ENCODE measurements at regions not wholly inside any gene's neighbourhood (a gene's known extent, or its start where the extent isn't known, plus 50 kb on each side); places are given as distances from the start of the nearest gene placed in this dataset.

DNA sequence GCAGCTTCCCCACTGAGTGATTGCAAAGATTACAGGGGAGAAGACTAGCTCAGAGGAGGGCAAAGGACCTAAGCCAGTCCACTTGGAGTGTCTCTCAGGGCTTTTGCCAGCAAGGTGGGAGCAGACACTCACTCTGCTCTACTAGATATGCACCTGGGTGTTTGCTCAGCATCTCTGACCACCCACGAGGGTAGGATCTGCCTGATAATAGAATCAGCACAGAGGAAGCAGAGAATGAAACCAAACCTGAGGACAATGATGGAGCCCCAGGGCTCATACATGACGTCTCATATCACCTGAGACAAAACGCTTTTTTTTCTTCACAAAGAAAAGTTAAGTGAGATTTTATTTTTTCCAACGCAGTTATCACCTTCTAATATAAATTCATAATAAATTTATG is 79.4 kb downstream of the RRAGC start:
- Mint-ChIP-seq H3K9me3 (no peaks in the 10 kb centered on the region), H3K4me3 (no peak overlapping the region), H3K36me3 (no peaks in the 10 kb centered on the region), H3K27ac (no peak overlapping the region), H3K27me3 (peaks cover 38 to 60% (median 47%) of the 10 kb centered on the region in 5 donors), H3K4me1 (no peaks in the 10 kb centered on the region)
- Histone ChIP-seq H3K4me3 (ENCODE audit: low read length) (no peak overlapping the region), H3K4me1 (ENCODE audit: control insufficient read depth in 2 of 2, insufficient read depth in 2 of 2, low read length in 2 of 2) (no peaks in the 10 kb centered on the region), H3K9me3 (ENCODE audit: control insufficient read depth in 2 of 3, low read length in 3 of 3) (no peaks in the 10 kb centered on the region), H3K27ac (ENCODE audit: low read depth, low read length) (no peak overlapping the region), H3K27me3 (ENCODE audit: control insufficient read depth in 2 of 2, insufficient read depth in 2 of 2, low read length in 2 of 2) (peaks cover 0 to 4% of the 10 kb centered on the region in 2 donors), H3K36me3 (ENCODE audit: control insufficient read depth in 2 of 3, insufficient read depth in 3 of 3, low read length in 3 of 3) (no peaks in the 10 kb centered on the region)
- ATAC-seq, result no peak
- intact Hi-C loops (cut with micrococcal nuclease), result no loop called here
- ChIA-PET POLR2A (no interaction called here), CTCF (no interaction called here)
- no peak for DNase-seq

DNA sequence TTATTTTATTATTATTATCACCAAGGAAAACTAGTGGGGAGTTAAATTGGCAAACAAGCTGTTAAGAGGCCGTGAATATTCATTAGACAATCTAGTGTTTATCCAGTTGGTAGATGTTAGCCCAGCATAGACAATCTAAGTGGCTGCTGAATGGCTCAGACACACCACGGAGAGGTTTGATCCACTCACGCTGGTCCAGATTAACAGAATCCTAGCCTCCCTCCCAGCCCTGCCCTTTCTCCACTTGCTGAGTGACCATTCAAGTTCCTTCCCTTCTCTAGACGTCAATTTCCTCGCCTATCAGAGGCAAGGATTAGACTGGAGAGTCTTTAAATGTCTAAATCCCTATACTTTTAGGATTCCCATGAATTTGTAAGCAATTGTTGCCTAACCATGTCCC is 80.1 kb downstream of the RRAGC start:
- no peak for DNase-seq
- H3K27ac ChIP-seq (ENCODE audit: low read depth, low read length), result no peak overlapping the region
- intact Hi-C loops (cut with micrococcal nuclease), result no loop called here

DNA sequence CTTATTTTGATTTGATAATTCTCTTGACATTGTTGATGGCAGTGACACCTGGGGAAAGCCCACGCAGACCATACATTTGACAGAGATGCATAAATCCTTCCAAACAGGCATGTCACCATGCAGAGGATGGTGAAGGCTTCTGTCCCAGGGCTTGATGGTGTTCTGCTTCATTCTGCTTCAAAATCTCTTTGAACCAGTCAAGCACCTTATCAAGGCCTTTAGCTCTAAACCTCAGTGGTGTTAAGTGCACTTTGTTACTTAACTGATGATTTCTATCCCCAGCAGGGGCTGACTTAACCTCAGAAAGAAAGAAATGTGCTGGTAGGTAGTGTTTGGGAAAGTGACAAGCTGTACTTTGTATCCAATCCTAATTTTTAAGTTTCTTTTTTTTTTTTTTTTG is 81.1 kb downstream of the RRAGC start:
- H3K36me3 ChIP-seq (ENCODE audit: control insufficient read depth in 2 of 3, insufficient read depth in 3 of 3, low read length in 3 of 3), result no peaks in the 10 kb centered on the region
- H3K27me3 ChIP-seq (ENCODE audit: control insufficient read depth in 2 of 2, insufficient read depth in 2 of 2, low read length in 2 of 2), result peaks cover 0 to 4% of the 10 kb centered on the region in 2 donors
- Mint-ChIP-seq H3K4me3 (no peak overlapping the region), H3K9me3 (no peaks in the 10 kb centered on the region), H3K4me1 (no peaks in the 10 kb centered on the region), H3K27ac (no peak overlapping the region), H3K27me3 (peaks cover 26 to 45% (median 34%) of the 10 kb centered on the region in 5 donors), H3K36me3 (no peaks in the 10 kb centered on the region)
- H3K9me3 ChIP-seq (ENCODE audit: control insufficient read depth in 2 of 3, low read length in 3 of 3), result no peaks in the 10 kb centered on the region
- H3K4me3 ChIP-seq (ENCODE audit: low read length), result no peak overlapping the region
- no peaks in the 10 kb centered on the region for H3K4me1 ChIP-seq (ENCODE audit: control insufficient read depth in 2 of 2, insufficient read depth in 2 of 2, low read length in 2 of 2)
- ChIA-PET CTCF (no interaction called here), POLR2A (no interaction called here)
- ATAC-seq (no peak), DNase-seq (no peak)
- H3K27ac ChIP-seq (ENCODE audit: low read depth, low read length), result no peak overlapping the region
- intact Hi-C loops (cut with micrococcal nuclease), result no loop called here

More for the DNA sequence above, 80.1 kb downstream of the RRAGC start:
- Mint-ChIP-seq H3K4me3 (no peak overlapping the region), H3K9me3 (no peaks in the 10 kb centered on the region), H3K27me3 (peaks cover 32 to 55% (median 43%) of the 10 kb centered on the region in 5 donors), H3K27ac (no peak overlapping the region), H3K4me1 (no peaks in the 10 kb centered on the region), H3K36me3 (no peaks in the 10 kb centered on the region)
- Histone ChIP-seq H3K4me1 (ENCODE audit: control insufficient read depth in 2 of 2, insufficient read depth in 2 of 2, low read length in 2 of 2) (no peaks in the 10 kb centered on the region), H3K4me3 (ENCODE audit: low read length) (no peak overlapping the region), H3K27me3 (ENCODE audit: control insufficient read depth in 2 of 2, insufficient read depth in 2 of 2, low read length in 2 of 2) (peaks cover 0 to 4% of the 10 kb centered on the region in 2 donors), H3K9me3 (ENCODE audit: control insufficient read depth in 2 of 3, low read length in 3 of 3) (no peaks in the 10 kb centered on the region), H3K36me3 (ENCODE audit: control insufficient read depth in 2 of 3, insufficient read depth in 3 of 3, low read length in 3 of 3) (no peaks in the 10 kb centered on the region)
- no peak for ATAC-seq
- POLR2A ChIA-PET, result no interaction called here
- CTCF ChIA-PET, result no interaction called here

DNA sequence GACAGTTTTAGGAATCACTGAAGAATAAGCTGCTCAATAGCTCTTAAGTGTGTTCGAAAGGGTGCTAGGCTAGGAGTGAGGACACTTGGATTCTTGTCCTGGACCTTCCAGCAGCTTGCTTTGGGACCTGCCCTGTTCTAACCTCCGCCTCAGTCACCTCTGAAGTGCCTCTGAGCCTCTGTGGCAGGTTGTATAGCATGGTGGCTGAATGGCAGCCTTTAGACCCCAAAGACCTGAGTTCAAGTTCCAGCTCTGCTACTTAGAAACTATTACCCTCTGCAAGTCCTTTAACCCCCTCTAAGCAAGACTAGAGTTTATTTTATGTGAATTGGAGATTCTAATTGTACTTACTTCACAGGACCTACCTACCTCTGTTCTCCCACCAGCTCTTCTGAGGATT is 81.5 kb downstream of the RRAGC start:
- no peaks in the 10 kb centered on the region for H3K4me1 ChIP-seq (ENCODE audit: control insufficient read depth in 2 of 2, insufficient read depth in 2 of 2, low read length in 2 of 2)
- Mint-ChIP-seq H3K9me3 (no peaks in the 10 kb centered on the region), H3K4me3 (no peak overlapping the region), H3K27me3 (peaks cover 22 to 40% (median 31%) of the 10 kb centered on the region in 5 donors), H3K4me1 (no peaks in the 10 kb centered on the region), H3K27ac (no peak overlapping the region), H3K36me3 (no peaks in the 10 kb centered on the region)
- DNase-seq (no peak), ATAC-seq (no peak)
- no peak overlapping the region for H3K27ac ChIP-seq (ENCODE audit: low read depth, low read length)
- H3K4me3 ChIP-seq (ENCODE audit: low read length), result no peak overlapping the region
- no peaks in the 10 kb centered on the region for H3K36me3 ChIP-seq (ENCODE audit: control insufficient read depth in 2 of 3, insufficient read depth in 3 of 3, low read length in 3 of 3)
- H3K9me3 ChIP-seq (ENCODE audit: control insufficient read depth in 2 of 3, low read length in 3 of 3), result no peaks in the 10 kb centered on the region
- ChIA-PET CTCF (no interaction called here), POLR2A (no interaction called here)
- intact Hi-C loops (cut with micrococcal nuclease), result no loop called here
- no peaks in the 10 kb centered on the region for H3K27me3 ChIP-seq (ENCODE audit: control insufficient read depth in 2 of 2, insufficient read depth in 2 of 2, low read length in 2 of 2)

DNA sequence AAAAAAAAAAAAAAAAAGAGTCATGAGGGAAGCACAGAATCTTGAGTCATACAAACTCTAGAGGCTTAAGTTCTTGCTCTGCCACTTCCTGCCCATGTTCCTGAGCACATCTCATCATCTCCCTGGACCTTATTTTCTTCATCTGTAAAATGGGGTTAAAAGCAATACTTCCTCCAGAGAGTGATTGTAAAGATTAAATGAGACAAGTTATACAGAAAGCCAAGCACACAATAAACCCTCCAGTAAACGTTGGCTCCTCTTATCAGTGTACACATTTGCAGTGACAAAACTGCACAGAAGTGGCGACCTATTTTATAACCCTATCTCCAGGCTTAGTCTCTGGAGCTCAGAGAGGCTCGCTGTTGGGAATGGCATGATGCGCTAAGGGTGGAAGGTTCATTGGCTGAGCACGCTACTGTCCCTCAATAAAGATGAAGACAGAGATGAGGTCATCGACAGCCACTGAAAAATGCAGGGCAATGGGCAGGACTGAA is 82.1 kb downstream of the RRAGC start:
- ChIA-PET CTCF (no interaction called here), POLR2A (no interaction called here)
- no peak overlapping the region for H3K27ac Mint-ChIP-seq
- no peak overlapping the region for H3K27ac ChIP-seq (ENCODE audit: low read depth, low read length)
- no peaks in the 10 kb centered on the region for H3K4me1 Mint-ChIP-seq
- H3K4me3 ChIP-seq (ENCODE audit: low read length), result no peak overlapping the region
- no peaks in the 10 kb centered on the region for H3K4me1 ChIP-seq (ENCODE audit: control insufficient read depth in 2 of 2, insufficient read depth in 2 of 2, low read length in 2 of 2)
- H3K4me3 Mint-ChIP-seq, result no peak overlapping the region
- peaks cover 18 to 38% (median 30%) of the 10 kb centered on the region in 5 donors for H3K27me3 Mint-ChIP-seq
- DNase-seq (no peak), ATAC-seq (no peak)
- H3K9me3 Mint-ChIP-seq, result no peaks in the 10 kb centered on the region
- intact Hi-C loops (cut with micrococcal nuclease), result no loop called here
- H3K36me3 ChIP-seq (ENCODE audit: control insufficient read depth in 2 of 3, insufficient read depth in 3 of 3, low read length in 3 of 3), result no peaks in the 10 kb centered on the region
- H3K9me3 ChIP-seq (ENCODE audit: control insufficient read depth in 2 of 3, low read length in 3 of 3), result no peaks in the 10 kb centered on the region
- H3K36me3 Mint-ChIP-seq, result no peaks in the 10 kb centered on the region
- H3K27me3 ChIP-seq (ENCODE audit: control insufficient read depth in 2 of 2, insufficient read depth in 2 of 2, low read length in 2 of 2), result no peaks in the 10 kb centered on the region

DNA sequence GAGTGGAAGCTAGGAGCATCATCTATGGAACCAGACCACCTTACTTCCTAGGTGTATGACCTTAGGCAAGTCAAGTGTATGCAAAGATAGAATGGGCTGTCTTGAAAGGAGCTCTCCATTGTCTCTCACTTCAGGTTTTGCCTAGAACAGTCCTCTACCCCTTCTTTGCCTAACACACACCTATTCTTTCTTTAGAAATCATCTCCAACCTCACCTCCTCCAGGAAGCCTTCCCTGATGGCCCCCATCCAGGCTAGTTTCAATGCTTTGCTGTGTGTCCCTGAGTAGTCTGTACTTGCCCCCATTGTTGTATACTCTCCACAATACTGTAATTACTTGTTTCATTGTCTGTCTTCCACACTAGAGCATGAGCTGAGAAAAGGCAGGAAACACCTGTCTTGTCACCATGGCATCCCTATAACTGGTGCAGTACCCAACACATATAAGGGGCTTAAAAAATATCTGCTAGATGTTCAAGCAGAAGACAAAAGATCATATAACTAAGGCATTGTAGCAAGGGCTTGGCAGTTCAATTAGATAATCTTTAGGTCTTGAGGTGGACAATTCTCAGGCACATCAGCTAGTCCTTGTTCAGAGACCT is 83.0 kb downstream of the RRAGC start:
- H3K36me3 Mint-ChIP-seq, result no peaks in the 10 kb centered on the region
- no peaks in the 10 kb centered on the region for H3K9me3 Mint-ChIP-seq
- H3K27ac Mint-ChIP-seq, result no peak overlapping the region
- Histone ChIP-seq H3K4me3 (ENCODE audit: low read length) (no peak overlapping the region), H3K36me3 (ENCODE audit: control insufficient read depth in 2 of 3, insufficient read depth in 3 of 3, low read length in 3 of 3) (no peaks in the 10 kb centered on the region), H3K4me1 (ENCODE audit: control insufficient read depth in 2 of 2, insufficient read depth in 2 of 2, low read length in 2 of 2) (no peaks in the 10 kb centered on the region), H3K27me3 (ENCODE audit: control insufficient read depth in 2 of 2, insufficient read depth in 2 of 2, low read length in 2 of 2) (no peaks in the 10 kb centered on the region), H3K27ac (ENCODE audit: low read depth, low read length) (no peak overlapping the region), H3K9me3 (ENCODE audit: control insufficient read depth in 2 of 3, low read length in 3 of 3) (no peaks in the 10 kb centered on the region)
- intact Hi-C loops (cut with micrococcal nuclease), result no loop called here
- ChIA-PET CTCF (no interaction called here), POLR2A (no interaction called here)
- H3K4me3 Mint-ChIP-seq, result no peak overlapping the region
- peaks cover 11 to 33% (median 23%) of the 10 kb centered on the region in 5 donors for H3K27me3 Mint-ChIP-seq
- DNase-seq (no peak), ATAC-seq (no peak)
- H3K4me1 Mint-ChIP-seq, result no peaks in the 10 kb centered on the region

DNA sequence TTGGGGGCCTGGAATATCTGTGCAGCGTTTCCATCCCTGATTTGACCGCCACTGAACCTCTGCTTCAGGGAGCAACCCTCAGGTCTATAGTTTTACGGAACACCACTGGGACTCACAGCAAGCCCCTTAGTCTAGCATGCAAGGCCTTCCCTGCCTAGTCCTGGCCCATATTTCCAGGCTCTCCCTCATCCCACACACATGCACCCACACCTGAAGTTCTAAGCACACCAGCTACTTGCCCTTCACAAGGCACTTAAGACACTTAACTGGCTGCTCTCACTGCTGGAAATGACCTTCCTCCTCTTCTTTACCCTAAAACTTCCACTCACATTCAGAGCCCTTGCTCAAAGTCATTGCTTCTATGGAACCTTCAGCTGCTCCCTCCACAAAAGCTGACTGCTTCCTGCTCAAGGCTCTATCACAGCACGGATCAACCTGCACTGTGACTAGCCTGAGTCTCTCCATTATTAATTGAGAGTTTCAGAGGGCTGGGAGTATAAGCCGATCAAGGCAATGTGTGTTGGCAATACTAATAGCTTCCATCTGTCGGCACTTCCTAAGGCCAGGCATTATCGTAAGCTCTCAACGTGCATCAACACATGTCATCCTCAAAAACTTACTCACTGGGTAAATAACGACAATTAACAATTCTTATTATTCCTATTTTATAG is 84.3 kb downstream of the RRAGC start:
- Histone ChIP-seq H3K4me3 (ENCODE audit: low read length) (no peak overlapping the region), H3K9me3 (ENCODE audit: control insufficient read depth in 2 of 3, low read length in 3 of 3) (no peaks in the 10 kb centered on the region), H3K4me1 (ENCODE audit: control insufficient read depth in 2 of 2, insufficient read depth in 2 of 2, low read length in 2 of 2) (no peaks in the 10 kb centered on the region), H3K27ac (ENCODE audit: low read depth, low read length) (no peak overlapping the region), H3K36me3 (ENCODE audit: control insufficient read depth in 2 of 3, insufficient read depth in 3 of 3, low read length in 3 of 3) (no peaks in the 10 kb centered on the region), H3K27me3 (ENCODE audit: control insufficient read depth in 2 of 2, insufficient read depth in 2 of 2, low read length in 2 of 2) (no peaks in the 10 kb centered on the region)
- no peak for ATAC-seq
- Mint-ChIP-seq H3K4me1 (no peaks in the 10 kb centered on the region), H3K27ac (no peak overlapping the region), H3K27me3 (peaks cover 6 to 26% (median 15%) of the 10 kb centered on the region in 5 donors), H3K9me3 (no peaks in the 10 kb centered on the region), H3K36me3 (no peaks in the 10 kb centered on the region), H3K4me3 (no peak overlapping the region)
- ChIA-PET POLR2A (interaction anchor here (0.7 kb wide), 1 partner anchor 781 kb away, joined by 3 read pairs; no protein-coding TSS in a partner anchor), CTCF (no interaction called here)
- no peak for DNase-seq
- intact Hi-C loops (cut with micrococcal nuclease), result no loop called here
